ENCODE measurements at regions not wholly inside any gene's neighbourhood (a gene's known extent, or its start where the extent isn't known, plus 50 kb on each side); places are given as distances from the start of the nearest gene placed in this dataset.

GRCh38 chr16:72430121-72430520 lies 258.2 kb upstream of the PMFBP1 start:
- Mint-ChIP-seq H3K4me3 (no peak overlapping the region), H3K4me1 (no peaks in the 10 kb centered on the region), H3K36me3 (ENCODE audit: low read depth) (peaks cover 16% of the 10 kb centered on the region), H3K9me3 (peaks cover 14% of the 10 kb centered on the region), H3K27me3 (ENCODE audit: low read depth) (no peaks in the 10 kb centered on the region), H3K27ac (ENCODE audit: unreplicated experiment) (no peak overlapping the region)
- TF ChIP-seq, protein P1, sequence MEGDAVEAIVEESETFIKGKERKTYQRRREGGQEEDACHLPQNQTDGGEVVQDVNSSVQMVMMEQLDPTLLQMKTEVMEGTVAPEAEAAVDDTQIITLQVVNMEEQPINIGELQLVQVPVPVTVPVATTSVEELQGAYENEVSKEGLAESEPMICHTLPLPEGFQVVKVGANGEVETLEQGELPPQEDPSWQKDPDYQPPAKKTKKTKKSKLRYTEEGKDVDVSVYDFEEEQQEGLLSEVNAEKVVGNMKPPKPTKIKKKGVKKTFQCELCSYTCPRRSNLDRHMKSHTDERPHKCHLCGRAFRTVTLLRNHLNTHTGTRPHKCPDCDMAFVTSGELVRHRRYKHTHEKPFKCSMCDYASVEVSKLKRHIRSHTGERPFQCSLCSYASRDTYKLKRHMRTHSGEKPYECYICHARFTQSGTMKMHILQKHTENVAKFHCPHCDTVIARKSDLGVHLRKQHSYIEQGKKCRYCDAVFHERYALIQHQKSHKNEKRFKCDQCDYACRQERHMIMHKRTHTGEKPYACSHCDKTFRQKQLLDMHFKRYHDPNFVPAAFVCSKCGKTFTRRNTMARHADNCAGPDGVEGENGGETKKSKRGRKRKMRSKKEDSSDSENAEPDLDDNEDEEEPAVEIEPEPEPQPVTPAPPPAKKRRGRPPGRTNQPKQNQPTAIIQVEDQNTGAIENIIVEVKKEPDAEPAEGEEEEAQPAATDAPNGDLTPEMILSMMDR (conservative IDR thresholded peaks at IDR 0.05) = no peak
- no peak for DNase-seq (ENCODE audit: low read depth, low spot score)

GRCh38 chr16:72429671-72430081 lies 257.7 kb upstream of the PMFBP1 start:
- Mint-ChIP-seq H3K27me3 (ENCODE audit: low read depth) (no peaks in the 10 kb centered on the region), H3K4me1 (no peaks in the 10 kb centered on the region), H3K9me3 (peaks cover 14% of the 10 kb centered on the region), H3K4me3 (no peak overlapping the region), H3K36me3 (ENCODE audit: low read depth) (peaks cover 17% of the 10 kb centered on the region), H3K27ac (ENCODE audit: unreplicated experiment) (no peak overlapping the region)
- TF ChIP-seq, protein P1 (conservative IDR thresholded peaks at IDR 0.05) = no peak
- no peak for DNase-seq (ENCODE audit: low read depth, low spot score)

GRCh38 chr16:72428681-72429376 lies 256.9 kb upstream of the PMFBP1 start:
- Mint-ChIP-seq H3K36me3 (ENCODE audit: low read depth) (peaks cover 18% of the 10 kb centered on the region), H3K9me3 (peaks cover 9% of the 10 kb centered on the region), H3K27ac (ENCODE audit: unreplicated experiment) (peak overlapping the region; percentile 83), H3K4me1 (no peaks in the 10 kb centered on the region), H3K4me3 (no peak overlapping the region), H3K27me3 (ENCODE audit: low read depth) (no peaks in the 10 kb centered on the region)
- no peak for DNase-seq (ENCODE audit: low read depth, low spot score)
- TF ChIP-seq, protein P1 (conservative IDR thresholded peaks at IDR 0.05) = no peak

DNA sequence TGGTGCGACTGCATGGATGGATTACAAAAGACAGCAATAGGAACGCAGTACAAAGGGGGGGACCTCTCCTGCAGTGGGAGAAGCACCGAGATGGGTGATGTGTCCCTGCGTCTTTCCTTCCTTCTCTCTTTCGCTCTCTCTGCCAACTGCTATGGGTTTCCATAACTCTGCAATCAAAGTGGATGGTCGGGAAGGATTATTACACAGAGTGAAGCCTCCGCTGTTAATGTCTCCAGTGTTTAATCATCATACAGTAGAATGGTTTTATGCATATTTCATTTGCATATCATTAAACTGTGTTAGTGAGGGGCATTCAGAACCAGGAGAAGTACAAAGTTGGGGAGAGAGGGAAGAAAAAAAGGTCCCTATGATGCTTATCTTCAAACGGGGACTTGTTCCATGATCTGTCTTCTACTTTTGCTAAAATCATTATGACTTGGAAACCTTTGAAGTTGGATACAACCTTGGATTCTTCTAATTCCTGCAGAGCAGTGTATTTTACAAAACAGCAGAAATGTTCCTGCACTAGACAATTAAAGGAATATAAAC lies 255.9 kb upstream of the PMFBP1 start:
- TF ChIP-seq, protein P1 (conservative IDR thresholded peaks at IDR 0.05) = no peak
- Mint-ChIP-seq H3K27me3 (ENCODE audit: low read depth) (no peaks in the 10 kb centered on the region), H3K9me3 (peaks cover 10% of the 10 kb centered on the region), H3K36me3 (ENCODE audit: low read depth) (peaks cover 22% of the 10 kb centered on the region), H3K27ac (ENCODE audit: unreplicated experiment) (no peak overlapping the region), H3K4me3 (no peak overlapping the region), H3K4me1 (no peaks in the 10 kb centered on the region)
- no peak for DNase-seq (ENCODE audit: low read depth, low spot score)

DNA sequence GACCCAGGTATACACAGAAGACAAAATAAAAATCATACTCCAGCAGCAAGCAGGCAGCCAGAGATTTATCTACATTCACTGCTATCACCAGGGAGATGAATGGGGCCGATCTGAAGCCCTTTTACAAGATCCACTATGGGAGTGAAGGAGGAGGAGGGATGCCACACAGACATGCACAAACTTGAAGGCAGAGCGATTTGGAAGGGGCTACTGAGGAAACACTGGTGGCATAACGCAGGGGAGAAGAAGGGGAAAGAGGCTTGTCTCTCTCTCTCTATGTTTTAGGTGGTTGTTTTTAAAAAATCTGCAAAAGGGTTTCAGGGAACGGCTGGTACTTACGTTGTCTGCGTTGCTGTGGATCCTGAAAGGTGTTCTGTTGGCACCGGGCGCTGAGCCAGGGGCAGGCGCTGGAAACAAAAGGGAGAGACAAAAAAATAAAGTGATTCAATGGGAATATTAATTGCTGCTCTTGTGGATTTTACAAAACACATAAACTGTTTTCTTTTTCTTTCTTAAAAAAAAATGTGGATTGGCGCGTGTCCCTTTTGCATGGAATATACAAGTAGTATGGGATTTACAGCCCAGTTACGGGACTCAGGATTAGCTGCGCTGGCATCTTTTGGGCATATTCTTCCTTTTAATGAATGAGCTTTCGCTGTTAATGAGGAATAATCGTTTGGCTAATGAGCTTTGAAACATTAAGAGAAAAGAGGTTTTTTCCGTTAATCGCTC lies 255.3 kb upstream of the PMFBP1 start:
- H3K4me3 Mint-ChIP-seq = no peak overlapping the region
- peaks cover 12% of the 10 kb centered on the region for H3K9me3 Mint-ChIP-seq
- peaks cover 26% of the 10 kb centered on the region for H3K36me3 Mint-ChIP-seq (ENCODE audit: low read depth)
- H3K27ac Mint-ChIP-seq (ENCODE audit: unreplicated experiment) = no peak overlapping the region
- H3K27me3 Mint-ChIP-seq (ENCODE audit: low read depth) = no peaks in the 10 kb centered on the region
- no peaks in the 10 kb centered on the region for H3K4me1 Mint-ChIP-seq
- no peak for DNase-seq (ENCODE audit: low read depth, low spot score)
- TF ChIP-seq, protein P1 (conservative IDR thresholded peaks at IDR 0.05) = no peak

Measured in neural crest cell (in vitro differentiated cells).